ENCODE measurements at regions not wholly inside any gene's neighbourhood (a gene's known extent, or its start where the extent isn't known, plus 50 kb on each side); places are given as distances from the start of the nearest gene placed in this dataset.

DNA sequence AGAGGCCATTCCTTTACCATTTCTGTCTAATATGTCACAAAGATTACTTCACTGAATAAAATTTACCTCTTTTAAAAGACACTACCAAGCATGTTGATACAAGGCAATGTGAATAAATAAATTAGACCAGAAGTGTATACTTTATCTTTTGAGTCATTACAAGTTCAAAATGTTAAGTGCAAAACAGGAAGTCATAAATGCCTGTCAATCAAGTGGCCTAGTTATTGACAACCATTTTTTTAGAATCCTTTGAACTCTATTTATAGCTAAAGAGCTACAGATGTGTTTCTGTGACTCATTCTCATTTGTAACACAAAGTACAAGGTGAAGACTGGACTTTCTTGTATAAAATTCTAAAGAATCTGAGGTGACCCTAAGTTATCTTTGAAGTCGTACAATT lies 602.7 kb upstream of the SEMA6A start:
- Histone ChIP-seq H3K79me1 (ENCODE audit: insufficient read depth, low read depth, low read length, poor library complexity, severe bottlenecking) (no peaks in the 10 kb centered on the region), H3K23ac (ENCODE audit: insufficient read length, low read depth, low read length) (no peak overlapping the region), H2BK5ac (ENCODE audit: insufficient read length, low read length) (no peak overlapping the region), H2AK5ac (ENCODE audit: insufficient read length, low read length) (no peak overlapping the region), H3K4me2 (ENCODE audit: insufficient read depth, insufficient read length, low read length) (no peak overlapping the region), H3K18ac (ENCODE audit: insufficient read length, low read depth, low read length) (no peak overlapping the region), H3T11ph (ENCODE audit: low read length) (no peak overlapping the region), H2AFZ (ENCODE audit: low read length) (no peak overlapping the region), H3K23me2 (ENCODE audit: insufficient read length, low read depth, low read length, poor library complexity, severe bottlenecking) (no peaks in the 10 kb centered on the region), H4K8ac (replicated peaks; ENCODE audit: insufficient read length, low read depth, low read length) (no peak overlapping the region), H4K91ac (ENCODE audit: insufficient read length, low read depth, low read length) (no peak overlapping the region), H3K4ac (ENCODE audit: low read depth, low read length) (no peak overlapping the region), H4K20me1 (ENCODE audit: control insufficient read depth, insufficient read depth, insufficient read length) (no peaks in the 10 kb centered on the region), H3K14ac (ENCODE audit: insufficient read depth, low read length) (no peak overlapping the region), H3K4me1 (ENCODE audit: insufficient read depth, low read length) (no peaks in the 10 kb centered on the region), H2BK120ac (ENCODE audit: low read depth, low read length, poor library complexity, severe bottlenecking) (no peak overlapping the region), H3K27ac (ENCODE audit: insufficient read length, low read depth, low read length) (no peak overlapping the region), H2BK20ac (ENCODE audit: low read depth, low read length, poor library complexity, severe bottlenecking) (no peak overlapping the region), H2BK12ac (ENCODE audit: insufficient read length, low read depth, low read length) (no peak overlapping the region), H3K79me2 (ENCODE audit: insufficient read depth, low read length) (no peaks in the 10 kb centered on the region), H3K9me3 (ENCODE audit: control insufficient read depth, low read depth, low read length) (no peaks in the 10 kb centered on the region), H3K56ac (ENCODE audit: insufficient read length, low read depth, low read length) (no peak overlapping the region), H2BK15ac (ENCODE audit: low read depth, low read length) (no peak overlapping the region), H4K5ac (ENCODE audit: insufficient read length, low read depth, low read length) (no peak overlapping the region), H3K27me3 (ENCODE audit: insufficient read depth, low read length) (no peaks in the 10 kb centered on the region), H3K9ac (ENCODE audit: extremely low read depth, insufficient read length, low read length) (no peak overlapping the region)
- Mint-ChIP-seq H3K4me3 (no peak overlapping the region), H3K27ac (no peak overlapping the region), H3K36me3 (ENCODE audit: insufficient read depth in 1 of 3, low read depth in 3 of 3) (no peaks in the 10 kb centered on the region), H3K4me1 (no peaks in the 10 kb centered on the region), H3K27me3 (ENCODE audit: low read depth) (no peaks in the 10 kb centered on the region), H3K9me3 (no peaks in the 10 kb centered on the region)
- no peak for DNase-seq
- TF ChIP-seq CTCF (conservative IDR thresholded peaks at IDR 0.05) = no peak
- WGBS (ENCODE audit: extremely low coverage, insufficient read length, low lambda C conversion rate) = no CpG with 5 or more reads among the region's 1 CpG
